ENCODE measurements at regions not wholly inside any gene's neighbourhood (a gene's known extent, or its start where the extent isn't known, plus 50 kb on each side); places are given as distances from the start of the nearest gene placed in this dataset.

GRCh38 chr13:79860791-79861190 is 379.8 kb downstream of the NDFIP2 start:
- TF ChIP-seq CTCF (IDR thresholded peaks at IDR 0.05; ENCODE audit: insufficient read depth, low read length, poor library complexity, severe bottlenecking) (no peak), EZH2phosphoT487 (conservative IDR thresholded peaks at IDR 0.05; ENCODE audit: low read length) (no peak)

All from SU-DHL-6 (cell line).